ENCODE measurements at regions not wholly inside any gene's neighbourhood (a gene's known extent, or its start where the extent isn't known, plus 50 kb on each side); places are given as distances from the start of the nearest gene placed in this dataset.
A peak's percentile ranks its signal among the peaks of the same experiment; 100 is the strongest.

DNA sequence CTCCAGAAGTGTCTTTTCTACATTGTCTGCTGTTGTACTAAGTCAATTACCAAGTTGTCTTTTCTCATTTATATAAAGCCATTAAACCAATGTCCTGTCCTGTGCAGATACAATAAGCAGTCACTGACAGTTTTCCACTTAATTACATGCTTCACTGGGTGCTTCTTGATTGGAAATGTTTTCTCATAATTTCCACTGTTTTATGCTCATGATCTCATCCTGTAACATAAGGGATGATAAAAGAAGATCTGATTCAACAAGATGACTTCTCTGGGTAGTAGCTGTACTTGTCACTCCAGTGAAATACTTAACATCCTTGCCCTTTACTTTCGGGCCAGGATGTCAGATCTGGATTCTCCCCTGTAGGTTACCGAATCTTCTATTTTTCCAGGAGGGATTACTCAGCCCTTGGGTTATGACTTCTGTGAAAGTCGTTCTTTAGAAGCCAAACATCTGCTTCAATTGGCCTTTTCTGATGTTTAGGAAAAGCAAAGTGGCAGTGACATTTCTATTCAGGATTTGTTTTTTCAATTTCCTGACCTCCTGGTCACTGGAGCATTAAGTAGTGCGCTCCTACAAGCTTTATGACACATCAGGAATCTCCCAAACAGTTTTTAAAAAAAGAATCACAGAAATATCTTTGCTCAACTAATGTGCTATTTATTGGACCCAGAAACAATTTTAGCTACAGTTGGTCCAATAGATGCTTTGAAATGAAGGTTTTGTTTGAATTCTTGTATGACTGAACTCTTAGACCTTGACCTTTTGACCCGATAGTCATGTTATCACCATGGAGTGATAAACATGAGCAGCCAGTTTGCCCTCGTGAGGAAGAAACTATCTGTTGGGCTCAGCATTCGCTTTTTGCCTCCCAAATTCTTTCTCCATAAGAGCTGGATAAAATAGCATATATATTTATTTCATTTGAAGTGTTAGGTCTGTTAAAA is 234.5 kb upstream of the SSTR1 start (continued):
- TF ChIP-seq, protein P1, sequence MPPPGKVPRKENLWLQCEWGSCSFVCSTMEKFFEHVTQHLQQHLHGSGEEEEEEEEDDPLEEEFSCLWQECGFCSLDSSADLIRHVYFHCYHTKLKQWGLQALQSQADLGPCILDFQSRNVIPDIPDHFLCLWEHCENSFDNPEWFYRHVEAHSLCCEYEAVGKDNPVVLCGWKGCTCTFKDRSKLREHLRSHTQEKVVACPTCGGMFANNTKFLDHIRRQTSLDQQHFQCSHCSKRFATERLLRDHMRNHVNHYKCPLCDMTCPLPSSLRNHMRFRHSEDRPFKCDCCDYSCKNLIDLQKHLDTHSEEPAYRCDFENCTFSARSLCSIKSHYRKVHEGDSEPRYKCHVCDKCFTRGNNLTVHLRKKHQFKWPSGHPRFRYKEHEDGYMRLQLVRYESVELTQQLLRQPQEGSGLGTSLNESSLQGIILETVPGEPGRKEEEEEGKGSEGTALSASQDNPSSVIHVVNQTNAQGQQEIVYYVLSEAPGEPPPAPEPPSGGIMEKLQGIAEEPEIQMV (CRISPR knock-in tag; IDR thresholded peaks at IDR 0.05; ENCODE audit: low read depth) = no peak
- peak; percentile 69 for TF ChIP-seq HNF4A (CRISPR knock-in tag; IDR thresholded peaks at IDR 0.05)
- TF ChIP-seq ZNF24 (IDR thresholded peaks at IDR 0.05) = no peak
- TF ChIP-seq ISX (CRISPR knock-in tag; conservative IDR thresholded peaks at IDR 0.05) = no peak
- TF ChIP-seq ZIK1 (CRISPR knock-in tag; IDR thresholded peaks at IDR 0.05; ENCODE audit: borderline replicate concordance, low read depth) = no peak
- no peak for TF ChIP-seq MAFF (IDR thresholded peaks at IDR 0.05; ENCODE audit: low read depth, low read length)
- TF ChIP-seq CBX2 (IDR thresholded peaks at IDR 0.05; ENCODE audit: low read depth, low read length) = no peak
- no peak for TF ChIP-seq CBX2 (CRISPR knock-in tag; IDR thresholded peaks at IDR 0.05; ENCODE audit: low read depth)
- TF ChIP-seq, protein P2, sequence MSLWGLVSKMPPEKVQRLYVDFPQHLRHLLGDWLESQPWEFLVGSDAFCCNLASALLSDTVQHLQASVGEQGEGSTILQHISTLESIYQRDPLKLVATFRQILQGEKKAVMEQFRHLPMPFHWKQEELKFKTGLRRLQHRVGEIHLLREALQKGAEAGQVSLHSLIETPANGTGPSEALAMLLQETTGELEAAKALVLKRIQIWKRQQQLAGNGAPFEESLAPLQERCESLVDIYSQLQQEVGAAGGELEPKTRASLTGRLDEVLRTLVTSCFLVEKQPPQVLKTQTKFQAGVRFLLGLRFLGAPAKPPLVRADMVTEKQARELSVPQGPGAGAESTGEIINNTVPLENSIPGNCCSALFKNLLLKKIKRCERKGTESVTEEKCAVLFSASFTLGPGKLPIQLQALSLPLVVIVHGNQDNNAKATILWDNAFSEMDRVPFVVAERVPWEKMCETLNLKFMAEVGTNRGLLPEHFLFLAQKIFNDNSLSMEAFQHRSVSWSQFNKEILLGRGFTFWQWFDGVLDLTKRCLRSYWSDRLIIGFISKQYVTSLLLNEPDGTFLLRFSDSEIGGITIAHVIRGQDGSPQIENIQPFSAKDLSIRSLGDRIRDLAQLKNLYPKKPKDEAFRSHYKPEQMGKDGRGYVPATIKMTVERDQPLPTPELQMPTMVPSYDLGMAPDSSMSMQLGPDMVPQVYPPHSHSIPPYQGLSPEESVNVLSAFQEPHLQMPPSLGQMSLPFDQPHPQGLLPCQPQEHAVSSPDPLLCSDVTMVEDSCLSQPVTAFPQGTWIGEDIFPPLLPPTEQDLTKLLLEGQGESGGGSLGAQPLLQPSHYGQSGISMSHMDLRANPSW (CRISPR knock-in tag; IDR thresholded peaks at IDR 0.05; ENCODE audit: borderline replicate concordance) = no peak
- TF ChIP-seq ZNF788 (CRISPR knock-in tag; IDR thresholded peaks at IDR 0.05; ENCODE audit: borderline replicate concordance) = no peak
- TF ChIP-seq ZNF160 (CRISPR knock-in tag; IDR thresholded peaks at IDR 0.05) = no peak
- TF ChIP-seq, protein P3, sequence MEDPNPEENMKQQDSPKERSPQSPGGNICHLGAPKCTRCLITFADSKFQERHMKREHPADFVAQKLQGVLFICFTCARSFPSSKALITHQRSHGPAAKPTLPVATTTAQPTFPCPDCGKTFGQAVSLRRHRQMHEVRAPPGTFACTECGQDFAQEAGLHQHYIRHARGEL (CRISPR knock-in tag; IDR thresholded peaks at IDR 0.05) = no peak
- TF ChIP-seq ZNF121 (CRISPR knock-in tag; IDR thresholded peaks at IDR 0.05) = no peak
- TF ChIP-seq ZNF441 (CRISPR knock-in tag; IDR thresholded peaks at IDR 0.05; ENCODE audit: borderline replicate concordance) = no peak
- TF ChIP-seq NR2F1 (CRISPR knock-in tag; IDR thresholded peaks at IDR 0.05) = peak; percentile 76 to 84
- TF ChIP-seq, protein P4, sequence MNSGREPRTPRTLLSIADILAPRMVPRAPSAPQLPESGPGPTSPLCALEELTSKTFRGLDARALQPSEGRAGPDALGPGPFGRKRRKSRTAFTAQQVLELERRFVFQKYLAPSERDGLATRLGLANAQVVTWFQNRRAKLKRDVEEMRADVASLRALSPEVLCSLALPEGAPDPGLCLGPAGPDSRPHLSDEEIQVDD (CRISPR knock-in tag; IDR thresholded peaks at IDR 0.05; ENCODE audit: borderline replicate concordance) = no peak
- no peak for TF ChIP-seq MATR3 (CRISPR knock-in tag; IDR thresholded peaks at IDR 0.05)
- TF ChIP-seq, protein P5, sequence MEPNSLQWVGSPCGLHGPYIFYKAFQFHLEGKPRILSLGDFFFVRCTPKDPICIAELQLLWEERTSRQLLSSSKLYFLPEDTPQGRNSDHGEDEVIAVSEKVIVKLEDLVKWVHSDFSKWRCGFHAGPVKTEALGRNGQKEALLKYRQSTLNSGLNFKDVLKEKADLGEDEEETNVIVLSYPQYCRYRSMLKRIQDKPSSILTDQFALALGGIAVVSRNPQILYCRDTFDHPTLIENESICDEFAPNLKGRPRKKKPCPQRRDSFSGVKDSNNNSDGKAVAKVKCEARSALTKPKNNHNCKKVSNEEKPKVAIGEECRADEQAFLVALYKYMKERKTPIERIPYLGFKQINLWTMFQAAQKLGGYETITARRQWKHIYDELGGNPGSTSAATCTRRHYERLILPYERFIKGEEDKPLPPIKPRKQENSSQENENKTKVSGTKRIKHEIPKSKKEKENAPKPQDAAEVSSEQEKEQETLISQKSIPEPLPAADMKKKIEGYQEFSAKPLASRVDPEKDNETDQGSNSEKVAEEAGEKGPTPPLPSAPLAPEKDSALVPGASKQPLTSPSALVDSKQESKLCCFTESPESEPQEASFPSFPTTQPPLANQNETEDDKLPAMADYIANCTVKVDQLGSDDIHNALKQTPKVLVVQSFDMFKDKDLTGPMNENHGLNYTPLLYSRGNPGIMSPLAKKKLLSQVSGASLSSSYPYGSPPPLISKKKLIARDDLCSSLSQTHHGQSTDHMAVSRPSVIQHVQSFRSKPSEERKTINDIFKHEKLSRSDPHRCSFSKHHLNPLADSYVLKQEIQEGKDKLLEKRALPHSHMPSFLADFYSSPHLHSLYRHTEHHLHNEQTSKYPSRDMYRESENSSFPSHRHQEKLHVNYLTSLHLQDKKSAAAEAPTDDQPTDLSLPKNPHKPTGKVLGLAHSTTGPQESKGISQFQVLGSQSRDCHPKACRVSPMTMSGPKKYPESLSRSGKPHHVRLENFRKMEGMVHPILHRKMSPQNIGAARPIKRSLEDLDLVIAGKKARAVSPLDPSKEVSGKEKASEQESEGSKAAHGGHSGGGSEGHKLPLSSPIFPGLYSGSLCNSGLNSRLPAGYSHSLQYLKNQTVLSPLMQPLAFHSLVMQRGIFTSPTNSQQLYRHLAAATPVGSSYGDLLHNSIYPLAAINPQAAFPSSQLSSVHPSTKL (CRISPR knock-in tag; IDR thresholded peaks at IDR 0.05) = 0 out of 2 replicates have a peak, but pooled peaks have one; percentile 28
- TF ChIP-seq RBFOX2 (IDR thresholded peaks at IDR 0.05; ENCODE audit: low read depth, low read length) = no peak
- no peak for TF ChIP-seq SOX13 (IDR thresholded peaks at IDR 0.05)
- TF ChIP-seq SOX13 (CRISPR knock-in tag; conservative IDR thresholded peaks at IDR 0.05 in 1 of 2, IDR thresholded peaks at IDR 0.05 in 1 of 2) = peak in 1 of 2 experiments; percentile 18; a peak in 1 of 4 replicates
